Fibroblast of lung (primary cell): ENCODE measurements at regions not wholly inside any gene's neighbourhood (a gene's known extent, or its start where the extent isn't known, plus 50 kb on each side); places are given as distances from the start of the nearest gene placed in this dataset.

Experiments
- DNase-seq, 2 donors: peaks; one replicate each; pipeline versions ENCODE4 v3.0.0 to v3.0.0-alpha.2; 2010; ENCODE audit warnings: low read depth in 2 of 2
- H2AFZ ChIP-seq: 2 replicates; pipeline ENCODE4 v1.5.1; 2012; ENCODE audit warnings: low read length, control low read depth, inconsistent platforms
- H3K27ac ChIP-seq: 2 replicates; pipeline ENCODE4 v1.5.1; 2011; ENCODE audit warnings: low read length, control low read depth; ENCODE audit not compliant: insufficient read depth
- H3K27me3 ChIP-seq: 2 replicates; pipeline ENCODE4 v1.5.1; 2011; ENCODE audit warnings: mild to moderate bottlenecking, low read length; ENCODE audit not compliant: control insufficient read depth, insufficient read depth
- H3K36me3 ChIP-seq: 2 replicates; pipeline ENCODE4 v1.5.1; 2011; ENCODE audit warnings: low read length; ENCODE audit not compliant: control insufficient read depth, insufficient read depth
- H3K4me1 ChIP-seq: 2 replicates; pipeline ENCODE4 v1.5.1; 2011; ENCODE audit warnings: low read length; ENCODE audit not compliant: control insufficient read depth, insufficient read depth; ENCODE audit errors: extremely low read depth
- H3K4me2 ChIP-seq: 2 replicates; pipeline ENCODE4 v1.5.1; 2011; ENCODE audit warnings: low read length, control low read depth; ENCODE audit not compliant: insufficient read depth; ENCODE audit errors: extremely low read depth
- H3K4me3 ChIP-seq, 4 experiments: fragments of 200-600 bp in 1 of 4; sonication (generic) in 1 of 4; replicated peaks in 1 of 4; 2 replicates each; pipeline ENCODE4 v1.5.1; 2011 to 2016; ENCODE audit warnings: low read length in 4 of 4, low read depth in 3 of 4, mild to moderate bottlenecking in 3 of 4, control low read depth in 2 of 4, inconsistent platforms in 1 of 4, mixed read lengths in 1 of 4; ENCODE audit not compliant: insufficient read depth in 1 of 4; ENCODE audit errors: control extremely low read depth in 1 of 4
- H3K79me2 ChIP-seq: 2 replicates; pipeline ENCODE4 v1.5.1; 2012; ENCODE audit warnings: mild to moderate bottlenecking, low read length, inconsistent platforms; ENCODE audit not compliant: control insufficient read depth, insufficient read depth
- H3K9ac ChIP-seq: 2 replicates; pipeline ENCODE4 v1.5.1; 2011; ENCODE audit warnings: mild to moderate bottlenecking, low read length, control low read depth; ENCODE audit not compliant: insufficient read depth
- H3K9me3 ChIP-seq: 2 replicates; pipeline ENCODE4 v1.5.1; 2012; ENCODE audit warnings: low read depth, low read length; ENCODE audit not compliant: control insufficient read depth, insufficient read depth
- H4K20me1 ChIP-seq: 2 replicates; pipeline ENCODE4 v1.5.1; 2011; ENCODE audit warnings: low read length; ENCODE audit not compliant: control insufficient read depth, insufficient read depth; ENCODE audit errors: extremely low read depth
- EZH2 ChIP-seq: IDR thresholded peaks from 2 replicates; pipeline ENCODE4 v1.5.1; 2012; ENCODE audit warnings: low read length, control low read depth, mild to moderate bottlenecking; ENCODE audit errors: missing control alignments
- TF ChIP-seq, protein P1 (sequence below), 2 donors: IDR thresholded peaks in 1 of 2; conservative IDR thresholded peaks in 1 of 2; 1 replicate in 1 of 2; 2 replicates in 1 of 2; pipeline ENCODE4 v1.5.1; 2011 to 2012; ENCODE audit warnings: low read length in 2 of 2, control low read depth in 1 of 2, inconsistent platforms in 1 of 2, low read depth in 1 of 2, mild to moderate bottlenecking in 1 of 2

DNA sequence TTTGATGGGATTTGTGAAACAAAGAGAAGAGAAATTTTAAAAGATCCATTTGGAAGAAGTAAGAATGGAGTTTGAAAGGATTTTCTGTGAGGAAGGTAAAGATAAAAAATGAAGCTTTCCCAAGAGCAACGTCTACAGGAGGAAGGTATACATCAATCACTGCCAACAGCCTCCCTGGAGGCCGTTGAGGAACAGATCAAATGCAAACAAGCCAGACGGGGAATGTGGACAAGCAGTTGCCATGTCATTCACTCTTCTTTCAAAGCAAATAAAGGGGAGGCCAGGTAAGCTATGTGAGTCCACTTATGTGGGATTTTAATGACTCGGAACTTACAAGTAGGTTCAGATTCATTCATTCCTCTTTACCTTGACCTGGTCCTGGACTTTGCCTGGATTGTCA, 1020.5 kb upstream of the AGA start:
- H3K4me1 ChIP-seq, result no peaks in the 10 kb centered on the region
- H4K20me1 ChIP-seq, result no peaks in the 10 kb centered on the region
- DNase-seq, result no peak
- H3K27me3 ChIP-seq, result no peaks in the 10 kb centered on the region
- H3K4me3 ChIP-seq, result no peak overlapping the region
- no peaks in the 10 kb centered on the region for H3K36me3 ChIP-seq
- H3K79me2 ChIP-seq, result no peaks in the 10 kb centered on the region
- no peak for TF ChIP-seq EZH2
- TF ChIP-seq, protein P1, sequence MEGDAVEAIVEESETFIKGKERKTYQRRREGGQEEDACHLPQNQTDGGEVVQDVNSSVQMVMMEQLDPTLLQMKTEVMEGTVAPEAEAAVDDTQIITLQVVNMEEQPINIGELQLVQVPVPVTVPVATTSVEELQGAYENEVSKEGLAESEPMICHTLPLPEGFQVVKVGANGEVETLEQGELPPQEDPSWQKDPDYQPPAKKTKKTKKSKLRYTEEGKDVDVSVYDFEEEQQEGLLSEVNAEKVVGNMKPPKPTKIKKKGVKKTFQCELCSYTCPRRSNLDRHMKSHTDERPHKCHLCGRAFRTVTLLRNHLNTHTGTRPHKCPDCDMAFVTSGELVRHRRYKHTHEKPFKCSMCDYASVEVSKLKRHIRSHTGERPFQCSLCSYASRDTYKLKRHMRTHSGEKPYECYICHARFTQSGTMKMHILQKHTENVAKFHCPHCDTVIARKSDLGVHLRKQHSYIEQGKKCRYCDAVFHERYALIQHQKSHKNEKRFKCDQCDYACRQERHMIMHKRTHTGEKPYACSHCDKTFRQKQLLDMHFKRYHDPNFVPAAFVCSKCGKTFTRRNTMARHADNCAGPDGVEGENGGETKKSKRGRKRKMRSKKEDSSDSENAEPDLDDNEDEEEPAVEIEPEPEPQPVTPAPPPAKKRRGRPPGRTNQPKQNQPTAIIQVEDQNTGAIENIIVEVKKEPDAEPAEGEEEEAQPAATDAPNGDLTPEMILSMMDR (conservative IDR thresholded peaks at IDR 0.05 in 1 of 2, IDR thresholded peaks at IDR 0.05 in 1 of 2; ENCODE audit: low read depth in 1 of 2, low read length in 2 of 2), result no peak
- H2AFZ ChIP-seq, result no peak overlapping the region
- no peaks in the 10 kb centered on the region for H3K9me3 ChIP-seq
- H3K9ac ChIP-seq, result no peak overlapping the region
- no peak overlapping the region for H3K27ac ChIP-seq
- H3K4me2 ChIP-seq, result no peak overlapping the region

DNA sequence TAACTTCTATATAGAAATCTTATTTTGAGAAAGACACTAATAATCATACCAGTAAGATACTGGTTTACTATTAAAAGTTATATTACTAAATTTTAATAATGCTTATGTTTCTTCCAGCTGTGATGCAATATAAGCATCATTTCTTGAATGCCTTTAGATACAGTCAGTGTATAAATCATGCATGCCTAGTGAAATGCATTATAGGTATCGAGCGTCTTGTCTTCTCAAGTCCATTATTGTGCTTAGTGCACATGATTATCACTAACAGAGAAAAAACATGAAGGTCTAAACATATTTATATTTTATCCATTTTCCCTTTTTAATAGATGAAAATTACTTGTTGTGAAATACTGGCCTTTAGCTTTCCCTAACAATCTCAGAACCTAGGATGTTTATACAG, 1021.5 kb upstream of the AGA start:
- Histone ChIP-seq H2AFZ (no peak overlapping the region), H3K4me1 (no peaks in the 10 kb centered on the region), H3K27ac (no peak overlapping the region), H3K9ac (no peak overlapping the region), H3K27me3 (no peaks in the 10 kb centered on the region), H3K9me3 (no peaks in the 10 kb centered on the region), H3K79me2 (no peaks in the 10 kb centered on the region), H3K4me2 (no peak overlapping the region), H4K20me1 (no peaks in the 10 kb centered on the region), H3K4me3 (no peak overlapping the region), H3K36me3 (no peaks in the 10 kb centered on the region)
- no peak for TF ChIP-seq EZH2
- TF ChIP-seq, protein P1 (conservative IDR thresholded peaks at IDR 0.05 in 1 of 2, IDR thresholded peaks at IDR 0.05 in 1 of 2; ENCODE audit: low read depth in 1 of 2, low read length in 2 of 2), result no peak
- DNase-seq, result no peak

DNA sequence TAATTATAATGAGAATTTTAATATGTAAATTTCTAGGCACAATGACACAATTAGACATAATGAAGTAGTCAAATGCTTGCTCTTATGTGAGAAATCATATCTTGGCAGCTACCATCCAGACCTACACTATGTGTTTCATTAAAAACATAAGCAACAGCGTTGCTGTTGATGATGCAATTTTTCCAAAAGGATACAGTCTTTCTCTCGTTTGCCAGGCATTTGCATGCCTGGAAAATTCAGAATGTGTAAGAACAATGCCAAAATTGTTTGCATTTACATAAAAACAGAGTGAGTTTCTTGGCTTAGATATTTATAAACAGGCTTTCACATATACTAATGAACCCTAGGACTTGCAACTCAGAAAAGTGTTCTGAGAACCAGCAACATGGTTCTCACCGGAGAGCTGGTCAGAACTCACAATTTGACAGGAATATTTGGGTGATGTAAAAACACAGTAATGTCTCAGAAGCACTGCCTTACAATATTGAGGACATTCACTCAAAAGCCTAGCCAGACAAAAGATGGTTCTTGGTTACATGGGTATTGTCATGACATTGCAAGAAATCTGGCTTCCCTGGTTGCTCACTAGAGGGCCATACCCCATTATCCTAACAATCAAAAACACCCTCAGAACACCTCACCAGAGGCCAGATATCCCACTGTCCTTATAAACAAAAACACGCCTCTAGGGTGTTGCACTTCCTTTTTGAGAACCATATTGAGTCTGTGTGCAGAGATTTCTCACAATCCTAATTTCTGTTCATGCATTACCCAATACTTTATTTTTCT, 1029.0 kb upstream of the AGA start:
- H3K4me3 ChIP-seq, result no peak overlapping the region
- no peak for TF ChIP-seq EZH2
- TF ChIP-seq, protein P1 (conservative IDR thresholded peaks at IDR 0.05 in 1 of 2, IDR thresholded peaks at IDR 0.05 in 1 of 2; ENCODE audit: low read depth in 1 of 2, low read length in 2 of 2), result no peak
- no peak overlapping the region for H2AFZ ChIP-seq
- no peaks in the 10 kb centered on the region for H3K9me3 ChIP-seq
- no peak overlapping the region for H3K27ac ChIP-seq
- no peaks in the 10 kb centered on the region for H3K36me3 ChIP-seq
- H3K9ac ChIP-seq, result no peak overlapping the region
- H3K4me1 ChIP-seq, result no peaks in the 10 kb centered on the region
- no peaks in the 10 kb centered on the region for H3K79me2 ChIP-seq
- no peak overlapping the region for H3K4me2 ChIP-seq
- no peaks in the 10 kb centered on the region for H3K27me3 ChIP-seq
- H4K20me1 ChIP-seq, result no peaks in the 10 kb centered on the region
- DNase-seq, result no peak
